Activated T-cell treated with anti-CD3 and anti-CD28 coated beads, Interleukin-2, amount 50 U/mL, for 1 hour (primary cell): ENCODE measurements at regions not wholly inside any gene's neighbourhood (a gene's known extent, or its start where the extent isn't known, plus 50 kb on each side); places are given as distances from the start of the nearest gene placed in this dataset.

Experiments
- DNase-seq: peaks from one replicate; pipeline ENCODE4 v3.0.0-alpha.2; 2020

DNA sequence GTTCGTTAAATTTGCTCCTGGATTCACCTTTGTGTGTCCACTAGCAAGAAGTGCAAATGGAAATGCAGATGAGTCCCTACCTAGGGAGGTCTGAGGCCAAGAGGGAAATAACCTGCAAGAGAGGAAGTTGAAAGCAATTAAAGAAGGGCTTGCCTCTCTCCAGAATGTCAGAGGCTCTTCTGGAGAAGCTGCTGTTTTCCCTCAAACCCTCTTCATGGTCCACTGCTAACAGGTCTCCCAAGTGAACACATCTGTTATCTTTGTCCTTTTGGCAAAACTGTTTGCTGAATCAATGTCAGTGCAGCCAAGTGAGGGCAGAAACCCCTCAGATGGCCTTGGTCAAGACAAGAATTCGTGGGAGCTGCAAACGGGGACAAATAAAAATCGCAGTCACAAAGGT, 177.3 kb upstream of the PLXNA2 start:
- no peak for DNase-seq

DNA sequence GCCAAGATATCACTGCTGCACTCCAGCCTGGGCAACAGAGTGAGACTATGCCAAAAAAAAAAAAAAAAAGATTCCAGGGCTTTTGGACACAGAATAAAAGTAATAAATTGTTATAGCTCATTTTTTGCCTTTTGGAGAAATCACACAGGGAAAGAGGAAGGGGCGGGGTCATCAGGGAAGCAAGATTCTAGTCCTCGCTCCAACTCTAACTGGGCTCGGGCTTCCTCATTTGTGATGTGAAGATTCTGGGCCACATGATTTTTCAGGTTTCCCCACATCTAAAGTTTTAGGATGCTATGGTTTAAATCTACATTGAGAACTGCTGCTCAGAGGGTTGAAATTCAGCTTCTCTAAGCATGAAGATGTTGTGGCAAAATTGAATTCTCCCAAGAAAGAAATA, 179.3 kb upstream of the PLXNA2 start:
- no peak for DNase-seq

DNA sequence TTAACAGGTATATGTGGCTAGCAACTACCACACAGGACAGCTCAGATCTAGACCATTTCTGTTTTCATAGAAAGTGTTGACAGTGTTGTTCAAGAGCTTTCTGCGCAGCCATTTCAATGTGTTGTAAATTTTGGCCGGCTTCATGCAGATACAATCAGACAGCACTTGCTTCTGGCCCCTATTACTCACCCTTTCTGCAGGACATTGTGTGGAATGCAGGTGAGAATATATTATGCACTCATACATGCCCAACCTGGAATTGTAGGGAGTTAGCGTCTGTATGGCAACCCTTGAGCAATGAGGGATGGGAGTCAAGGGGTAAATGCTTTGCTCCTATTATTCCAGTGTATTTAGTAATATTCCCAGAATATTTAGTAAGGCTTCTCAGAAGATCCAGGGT, 180.9 kb upstream of the PLXNA2 start:
- no peak for DNase-seq

DNA sequence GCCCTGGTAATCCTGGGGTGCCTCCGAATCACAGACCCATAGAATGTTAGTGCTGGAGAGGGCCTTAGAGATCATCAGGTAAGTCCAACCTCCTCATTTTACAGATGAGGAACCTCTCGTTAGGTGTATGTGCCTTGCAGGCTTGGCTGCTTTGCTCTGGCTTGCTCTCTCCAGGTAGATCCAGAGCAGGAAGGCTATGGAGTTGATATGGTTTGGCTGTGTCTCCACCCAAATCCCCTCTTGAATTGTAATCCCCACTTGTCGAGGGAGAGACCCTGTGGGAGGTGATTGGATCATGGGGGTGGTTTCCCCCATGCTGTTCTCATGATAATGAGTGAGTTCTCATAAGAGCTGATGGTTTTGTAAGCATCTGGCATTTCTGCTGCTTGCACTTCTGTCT, 186.0 kb upstream of the PLXNA2 start:
- no peak for DNase-seq

DNA sequence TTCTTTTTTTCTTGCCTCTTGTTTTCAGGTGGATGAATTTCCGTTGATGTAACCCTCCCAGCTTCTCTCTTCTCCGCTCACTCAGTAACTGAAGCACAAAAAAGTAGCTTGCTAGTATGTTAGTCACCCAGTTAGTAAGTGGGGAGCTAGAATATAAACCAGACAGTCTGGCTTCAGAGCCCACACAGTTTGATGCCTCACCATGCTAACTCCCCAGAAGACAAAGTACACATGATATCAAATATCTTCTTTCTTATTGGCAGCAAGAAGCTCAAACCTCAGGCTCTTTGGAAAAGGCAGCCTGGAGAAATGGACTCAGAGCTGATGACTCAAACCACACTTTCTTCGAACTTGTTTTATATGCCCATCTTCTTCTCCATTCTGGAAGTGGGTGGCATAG, 187.5 kb upstream of the PLXNA2 start:
- no peak for DNase-seq

DNA sequence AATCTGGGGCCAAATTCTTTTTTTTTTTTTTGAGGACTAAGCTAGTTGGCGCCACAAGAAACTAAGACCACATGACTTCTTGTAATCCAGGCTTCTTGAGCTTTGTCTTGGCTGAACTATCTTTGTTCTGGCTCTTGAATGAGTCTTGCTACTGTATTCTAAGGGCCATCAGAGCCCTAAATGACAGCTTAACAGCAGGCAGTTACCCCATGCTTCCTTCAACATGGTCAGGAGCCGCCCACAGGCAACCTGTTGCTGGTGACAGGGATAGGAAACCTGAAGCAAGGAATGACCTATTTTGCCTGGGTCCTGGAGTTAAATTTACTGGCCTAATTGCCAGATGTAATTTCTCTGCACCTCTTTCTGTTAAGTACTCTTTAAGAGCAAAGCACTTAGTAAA, 188.2 kb upstream of the PLXNA2 start:
- DNase-seq: no peak

DNA sequence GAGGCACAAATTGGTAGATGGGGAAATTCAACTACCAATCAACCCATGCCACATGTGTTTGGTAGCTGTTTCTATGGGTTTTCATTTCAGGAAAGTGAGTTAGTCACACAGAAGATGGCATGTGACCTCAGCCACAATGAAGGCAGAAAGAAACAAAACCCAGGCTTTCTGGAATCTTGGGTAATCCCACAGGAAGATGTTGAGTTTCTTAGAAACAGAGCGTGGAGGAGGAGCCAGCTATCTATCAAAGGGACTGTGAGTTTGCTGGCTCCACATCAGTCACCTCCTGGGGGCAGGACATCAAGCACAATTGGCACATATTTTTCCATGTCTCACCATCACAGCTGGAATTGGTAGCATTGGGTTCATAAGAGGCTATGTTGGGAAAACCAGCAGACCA, 188.9 kb upstream of the PLXNA2 start:
- DNase-seq: no peak

DNA sequence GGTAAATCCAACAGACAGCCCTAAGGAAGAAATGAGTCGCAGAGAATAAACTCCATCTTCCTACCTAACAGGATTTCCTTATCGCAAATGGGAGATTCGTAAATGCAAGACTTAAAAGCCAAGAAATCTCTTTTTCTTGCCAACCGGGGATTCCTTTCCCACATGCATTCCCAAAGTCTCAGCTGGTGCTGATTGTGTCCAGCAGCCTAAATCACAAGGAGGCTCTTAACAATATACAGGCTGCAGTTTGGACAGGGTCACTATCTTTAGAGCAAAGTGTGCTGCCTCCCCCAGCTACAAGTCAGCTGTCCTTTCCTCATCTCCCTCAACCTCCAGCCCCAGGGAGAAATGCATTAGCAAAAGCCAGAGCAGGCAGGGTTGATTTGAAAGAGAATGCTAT, 189.8 kb upstream of the PLXNA2 start:
- DNase-seq: no peak

DNA sequence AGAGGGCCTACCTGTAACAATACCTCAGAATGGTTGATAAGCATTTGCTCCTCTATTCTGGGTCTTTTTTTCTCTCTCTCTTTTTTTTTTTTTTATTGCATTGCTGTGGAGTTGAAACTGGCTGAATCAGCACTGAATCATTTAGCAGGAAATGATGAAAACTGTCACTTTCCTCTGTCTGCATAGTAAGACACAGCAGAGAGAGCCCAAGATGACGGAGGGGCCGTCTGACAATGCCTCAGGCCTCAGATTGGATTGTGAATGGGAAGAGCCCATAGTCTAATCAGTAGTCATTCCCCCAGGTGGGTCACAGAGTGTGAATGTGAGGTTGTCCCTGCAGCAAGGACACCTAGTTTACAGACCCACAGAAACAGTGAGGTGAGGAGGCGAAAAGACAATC, 193.2 kb upstream of the PLXNA2 start:
- no peak for DNase-seq

DNA sequence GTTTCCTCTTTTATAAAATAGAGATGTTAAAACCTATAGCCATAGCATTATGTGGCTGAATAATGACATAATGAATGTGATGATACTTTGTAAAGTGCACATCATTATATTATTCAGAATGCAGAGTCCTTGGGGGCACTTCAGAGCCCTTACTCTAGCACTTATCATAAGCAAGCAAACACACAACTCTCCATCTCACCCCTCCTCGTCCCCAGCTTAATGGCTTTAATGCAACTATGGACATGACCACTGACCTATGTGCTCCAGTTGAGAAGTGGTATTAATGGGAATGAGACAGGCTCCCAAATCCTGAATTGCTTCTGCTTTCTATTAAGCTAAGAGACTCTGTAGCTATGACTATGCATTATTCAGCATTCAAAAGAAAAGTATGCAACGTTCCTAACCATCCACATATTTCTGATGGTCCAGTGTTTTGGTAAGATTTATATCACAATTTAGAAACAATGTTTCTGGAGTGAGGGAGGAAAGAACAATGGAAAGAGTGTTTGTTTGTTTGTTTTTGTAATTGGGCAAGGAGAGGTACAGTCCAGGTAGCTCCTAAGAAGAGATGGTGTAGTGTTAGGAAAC, 194.0 kb upstream of the PLXNA2 start:
- no peak for DNase-seq

DNA sequence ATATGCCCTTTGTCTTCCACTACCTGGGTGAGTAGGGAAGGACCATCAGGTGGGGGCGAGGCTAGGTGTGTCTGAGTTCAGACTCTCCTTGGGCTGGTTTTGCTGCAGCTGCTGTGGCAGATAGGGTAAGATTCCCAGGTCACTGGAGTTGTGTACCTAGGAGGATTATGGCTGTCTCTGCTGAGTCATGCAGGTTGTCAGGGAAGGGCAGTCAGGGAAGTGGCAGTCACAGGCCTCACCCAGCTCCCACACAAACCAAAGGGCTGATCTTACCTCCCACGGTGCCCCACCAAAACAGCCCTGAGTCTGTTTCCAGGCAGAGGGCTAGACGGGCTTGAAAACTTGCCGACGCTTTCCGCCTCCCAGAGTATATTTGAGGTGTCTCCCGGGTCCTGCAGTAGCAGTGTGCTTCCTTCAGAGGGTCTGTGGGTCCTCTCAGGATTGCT, 201.6 kb upstream of the PLXNA2 start:
- DNase-seq: no peak

DNA sequence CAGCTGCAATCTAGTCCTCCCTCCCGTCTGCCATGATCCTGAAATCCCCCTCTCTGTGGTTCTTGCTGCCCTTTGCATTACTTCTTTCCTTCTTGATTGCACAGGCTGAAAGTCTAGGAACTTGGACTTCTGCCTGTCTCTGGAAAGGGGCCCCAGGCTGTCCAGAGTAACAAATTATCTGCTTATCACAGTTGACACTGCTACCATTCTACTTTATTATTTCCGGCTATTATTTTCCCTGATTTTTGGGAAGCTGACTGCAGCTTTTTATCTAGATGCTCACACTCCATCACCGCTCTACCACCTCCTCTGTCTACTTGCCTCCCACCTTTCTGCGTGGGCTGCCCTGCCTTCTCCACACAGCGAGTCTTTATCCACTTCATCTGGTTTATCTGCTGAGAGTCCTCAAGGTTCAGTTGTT, 202.1 kb upstream of the PLXNA2 start:
- DNase-seq: no peak

DNA sequence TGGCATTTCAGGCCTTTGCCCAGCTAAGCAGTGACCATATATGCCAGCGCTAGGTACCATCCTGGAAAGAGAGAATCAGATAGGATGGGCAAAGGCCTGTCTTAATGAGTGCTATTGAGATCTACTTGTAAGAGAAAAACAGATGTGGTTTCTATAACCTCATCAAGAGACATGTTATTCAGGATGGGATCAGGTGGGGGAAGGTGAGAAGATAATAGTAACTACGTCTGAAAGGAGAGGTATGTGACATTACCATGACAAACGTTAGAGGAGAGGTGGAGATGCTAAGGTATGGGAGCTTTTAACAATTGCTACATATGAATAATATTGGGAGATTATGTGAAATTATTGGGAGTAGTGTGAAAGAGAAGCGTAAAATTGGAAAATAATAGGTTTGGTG, 204.2 kb upstream of the PLXNA2 start:
- DNase-seq: no peak

DNA sequence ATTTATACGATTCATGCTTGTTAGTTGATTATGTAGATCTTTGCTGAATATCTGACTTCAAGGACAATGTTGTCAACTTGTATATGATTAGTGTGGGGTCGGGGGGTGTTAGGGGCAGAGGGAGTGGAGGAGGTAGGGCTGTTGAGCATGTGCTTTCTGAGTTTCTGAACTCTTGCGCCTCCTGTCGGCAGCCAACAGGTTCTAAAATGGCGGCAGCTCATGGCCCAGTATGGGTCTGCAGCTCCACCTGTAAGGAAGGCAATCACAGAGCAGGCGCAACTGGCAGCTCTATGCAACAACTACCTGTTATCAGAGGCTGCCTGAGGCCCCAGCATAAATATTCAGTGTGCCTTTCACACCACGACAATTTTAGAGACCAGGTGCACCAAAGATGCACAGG, 205.8 kb upstream of the PLXNA2 start:
- no peak for DNase-seq

DNA sequence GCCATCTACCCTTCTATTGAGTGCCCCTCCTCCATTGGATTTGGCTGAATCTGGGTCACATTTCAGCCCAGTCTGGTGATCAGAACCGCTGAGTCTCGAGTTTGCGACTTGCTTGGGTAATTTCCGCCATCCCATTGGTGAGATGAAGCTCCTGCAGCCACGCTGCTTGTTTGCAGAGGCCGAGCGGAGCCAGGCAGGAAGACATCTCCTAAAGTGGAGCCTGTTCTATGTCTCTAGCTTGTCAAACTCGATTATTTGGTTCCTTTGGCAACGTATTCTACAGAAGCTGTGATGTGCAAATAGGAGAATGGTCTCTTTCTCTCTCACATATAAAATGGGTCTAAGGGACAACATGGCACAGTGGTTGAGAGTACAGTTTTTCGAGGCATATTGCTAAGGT, 206.8 kb upstream of the PLXNA2 start:
- no peak for DNase-seq

DNA sequence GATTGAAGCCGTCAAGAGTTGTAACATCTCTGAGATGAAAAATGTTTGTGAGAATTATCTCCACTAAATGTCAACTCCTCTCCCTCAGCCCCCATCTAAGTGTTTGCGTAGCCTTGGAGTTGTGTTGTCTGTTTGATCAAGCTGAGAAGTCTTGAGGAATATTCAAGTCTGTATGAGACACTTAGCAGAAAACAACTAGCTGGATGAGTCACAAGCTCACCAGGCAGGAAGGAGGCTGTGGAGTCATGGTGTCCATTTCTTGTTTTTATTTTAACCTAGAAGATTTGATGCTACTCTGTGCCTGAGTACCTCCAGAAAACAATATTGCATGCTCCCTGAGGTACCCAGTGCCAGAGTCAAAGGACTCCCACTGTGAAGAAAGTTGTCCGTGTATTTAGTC, 211.6 kb upstream of the PLXNA2 start:
- DNase-seq: no peak

DNA sequence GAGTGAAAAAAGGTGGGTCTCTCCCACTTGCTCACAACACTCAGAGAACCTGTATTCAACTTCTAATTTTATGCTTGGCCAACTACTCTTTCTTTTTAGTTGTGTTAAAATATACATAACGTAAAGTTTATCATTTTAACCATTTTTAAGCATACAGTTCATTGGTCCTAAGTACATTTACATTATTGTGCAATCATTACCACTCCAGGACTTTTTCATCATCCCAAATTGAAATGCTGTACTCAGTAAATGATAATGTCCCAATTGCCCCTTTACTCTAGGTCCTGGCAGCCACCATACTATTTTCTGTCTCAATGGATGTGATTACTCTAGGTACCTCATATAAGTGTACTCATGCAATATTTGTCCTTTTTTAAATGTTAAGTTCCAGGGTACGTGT, 212.3 kb upstream of the PLXNA2 start:
- DNase-seq: no peak

DNA sequence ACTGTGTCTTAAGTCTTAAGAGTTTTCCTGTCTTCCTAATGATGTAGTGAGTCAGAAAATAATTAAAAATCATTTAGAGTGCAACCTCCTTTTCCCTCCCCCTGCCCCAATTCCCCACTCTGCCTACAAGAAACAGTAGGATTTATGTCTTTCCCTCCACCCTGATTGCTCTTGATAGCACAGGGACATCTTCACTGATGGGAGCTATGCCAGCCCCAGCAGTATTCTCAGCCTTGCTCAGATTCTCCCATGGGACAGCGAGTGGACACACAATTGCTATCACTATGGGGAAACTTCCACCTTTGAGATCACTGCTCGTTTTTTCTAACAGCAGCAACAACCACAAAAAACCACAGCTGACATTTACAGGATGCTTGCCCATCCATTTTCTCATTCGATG, 216.6 kb upstream of the PLXNA2 start:
- DNase-seq: no peak

DNA sequence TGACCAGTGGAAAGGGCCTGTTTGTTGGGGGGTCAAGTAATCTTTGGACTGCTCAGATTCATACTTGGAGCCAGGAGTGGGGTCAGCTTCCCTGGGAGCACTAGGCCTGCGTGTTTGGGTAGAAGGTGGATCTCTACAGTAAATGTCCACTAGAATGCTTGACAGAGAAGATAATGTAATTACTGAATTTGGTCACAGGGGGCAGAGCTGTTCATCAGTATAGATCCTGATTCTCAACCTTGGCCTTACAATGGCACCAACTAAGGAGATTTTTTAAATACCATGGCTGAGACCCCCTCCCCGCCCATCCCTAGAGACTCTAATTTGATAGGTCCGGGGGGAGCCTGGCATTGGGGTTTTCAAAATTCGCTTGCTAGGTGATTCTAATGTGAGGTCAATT, 217.5 kb upstream of the PLXNA2 start:
- no peak for DNase-seq

DNA sequence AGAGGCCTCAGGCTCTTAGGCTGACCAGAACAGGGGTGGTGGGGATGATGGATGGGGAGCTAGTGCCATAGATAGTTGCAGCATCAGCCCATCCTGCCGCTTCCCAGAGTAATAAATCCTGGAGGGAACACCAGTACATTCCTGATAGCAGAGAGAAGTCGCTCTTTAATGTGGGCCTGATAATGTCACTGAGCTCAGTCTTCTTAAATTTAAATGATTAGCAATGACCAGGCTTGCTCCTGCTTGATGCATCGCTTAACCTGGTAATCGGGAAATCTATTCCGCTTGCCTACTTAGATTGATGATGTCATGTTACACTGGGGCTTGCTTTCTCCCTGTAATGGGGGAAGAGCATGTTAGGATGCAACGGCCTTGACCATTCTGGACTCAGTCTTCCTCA, 218.6 kb upstream of the PLXNA2 start:
- no peak for DNase-seq

DNA sequence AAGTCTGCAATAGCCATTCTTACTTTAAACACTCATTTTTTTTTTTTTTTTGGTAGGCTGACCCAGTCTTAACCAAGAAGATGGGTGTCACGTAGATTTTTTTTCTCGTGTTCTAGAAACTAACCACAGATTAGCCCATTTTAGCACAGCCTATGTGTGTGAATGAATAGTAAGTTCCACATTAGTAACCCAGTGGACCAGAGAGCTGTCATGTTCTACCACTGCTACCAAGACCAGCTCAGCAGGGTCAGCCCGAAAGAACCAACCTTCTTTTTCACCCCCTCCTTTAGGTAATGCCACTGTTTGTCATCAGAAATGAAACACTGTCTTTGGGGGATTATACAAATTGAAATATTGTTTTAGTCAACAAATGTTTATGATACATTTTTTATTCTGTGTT, 221.1 kb upstream of the PLXNA2 start:
- no peak for DNase-seq

DNA sequence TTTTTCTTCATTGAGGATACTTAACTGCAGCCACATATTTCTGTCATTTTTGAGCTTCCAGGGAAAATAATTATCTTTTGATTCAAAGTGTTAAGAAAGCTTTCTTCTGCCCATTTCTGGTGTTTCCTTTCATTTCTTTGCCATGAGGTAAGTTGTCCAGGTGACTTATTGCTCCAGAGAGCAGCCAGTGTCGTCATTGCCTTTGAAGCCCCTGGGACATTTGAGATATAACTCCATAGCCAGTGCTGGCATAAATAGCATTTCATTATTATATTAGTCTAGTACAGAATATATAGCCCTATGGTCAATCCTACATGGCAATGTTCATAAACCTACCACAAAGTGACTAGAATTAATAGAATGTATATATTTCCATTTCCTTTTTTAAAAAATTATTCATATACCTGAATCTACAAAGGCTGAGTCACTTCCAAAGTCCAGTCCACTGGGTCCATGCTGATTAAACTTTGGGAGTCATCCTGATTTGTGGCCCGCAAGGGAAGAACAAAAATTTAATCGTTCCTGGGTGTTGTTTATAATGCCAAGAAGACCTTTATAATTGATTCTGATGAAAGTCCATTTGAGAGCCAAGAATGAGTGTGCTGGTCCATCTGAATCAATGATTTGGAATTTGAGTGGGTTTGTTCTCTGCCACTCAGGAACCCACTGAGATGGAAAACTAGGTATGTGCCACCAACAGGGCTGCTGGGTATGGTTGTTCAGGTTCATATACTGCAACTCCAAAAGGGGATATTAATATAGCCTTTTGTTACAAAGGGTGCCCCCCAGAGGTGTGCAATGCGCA, 221.8 kb upstream of the PLXNA2 start:
- DNase-seq: no peak

DNA sequence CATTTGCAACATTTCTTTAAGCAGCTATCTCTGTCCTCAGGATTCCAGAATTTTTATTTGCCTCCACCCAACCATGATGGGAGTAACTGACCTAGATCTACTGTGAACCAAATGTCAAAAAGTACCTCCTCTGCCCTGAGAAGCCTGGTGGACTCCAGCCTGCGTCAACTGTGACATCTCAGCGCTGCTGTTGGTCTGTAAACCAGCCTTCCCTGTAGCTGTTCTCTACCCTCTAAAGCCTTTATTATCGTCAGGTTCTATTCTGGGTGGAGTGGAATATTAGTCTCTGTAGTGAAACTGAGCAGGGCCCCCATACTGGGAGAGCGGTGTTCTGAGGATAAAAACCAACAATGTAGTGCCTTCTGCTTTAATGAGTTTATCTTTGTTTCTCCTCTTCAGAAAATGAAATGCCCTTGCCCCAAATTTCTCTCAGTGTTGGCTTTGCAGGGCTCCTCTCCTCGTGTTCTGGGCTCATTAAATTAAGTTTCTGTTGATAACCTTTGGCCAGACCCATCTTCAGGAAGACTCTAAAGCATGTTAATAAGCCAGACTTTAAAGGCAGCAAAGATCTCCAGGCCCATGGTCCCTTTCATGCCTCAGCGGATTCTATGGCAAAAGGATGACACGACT, 223.1 kb upstream of the PLXNA2 start:
- DNase-seq: no peak

DNA sequence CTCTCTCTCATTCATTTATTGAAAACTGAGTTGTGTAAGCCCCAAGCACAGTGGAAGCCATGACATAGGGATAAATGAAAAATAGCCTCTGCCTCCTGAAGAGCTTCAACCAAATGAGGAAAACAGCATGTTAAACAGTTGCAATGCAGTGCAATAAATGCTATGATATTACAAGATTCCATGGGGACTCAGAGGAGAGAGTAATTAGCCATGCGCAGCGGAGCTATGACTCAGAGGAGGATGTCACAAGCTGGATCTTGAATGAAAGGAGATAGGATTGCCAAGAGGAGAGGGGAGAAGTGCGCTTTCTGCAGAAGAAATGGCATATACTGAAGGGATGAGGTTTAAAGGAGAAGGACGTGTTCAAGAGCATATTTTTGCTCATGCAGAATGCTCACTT, 231.3 kb upstream of the PLXNA2 start:
- no peak for DNase-seq
